GM12872 (cell line): ENCODE measurements at regions not wholly inside any gene's neighbourhood (a gene's known extent, or its start where the extent isn't known, plus 50 kb on each side); places are given as distances from the start of the nearest gene placed in this dataset.

Experiments
- CTCF ChIP-seq: IDR thresholded peaks from 3 replicates; pipeline ENCODE4 v1.5.1; 2011; ENCODE audit warnings: low read depth, mild to moderate bottlenecking, low read length, moderate library complexity; ENCODE audit not compliant: insufficient read depth

- TF ChIP-seq CTCF: no peak
These were observed 676.8 kb upstream of the UBE2E2 start for GRCh38 chr3:22526266-22526837.

- TF ChIP-seq CTCF: no peak
These were observed 666.6 kb upstream of the UBE2E2 start for GRCh38 chr3:22536541-22536940.

GRCh38 chr3:22537560-22537959 is 665.6 kb upstream of the UBE2E2 start:
- TF ChIP-seq CTCF: no peak

GRCh38 chr3:22542311-22542710 is 660.8 kb upstream of the UBE2E2 start:
- TF ChIP-seq CTCF: no peak

GRCh38 chr3:22555753-22556435 is 647.2 kb upstream of the UBE2E2 start:
- no peak for TF ChIP-seq CTCF

- TF ChIP-seq CTCF: no peak
These were observed 637.7 kb upstream of the UBE2E2 start for GRCh38 chr3:22565393-22565792.

GRCh38 chr3:22568285-22568684 is 634.8 kb upstream of the UBE2E2 start:
- TF ChIP-seq CTCF: no peak

GRCh38 chr3:22569570-22569969 is 633.6 kb upstream of the UBE2E2 start:
- TF ChIP-seq CTCF: no peak
